ENCODE measurements at regions not wholly inside any gene's neighbourhood (a gene's known extent, or its start where the extent isn't known, plus 50 kb on each side); places are given as distances from the start of the nearest gene placed in this dataset.

DNA sequence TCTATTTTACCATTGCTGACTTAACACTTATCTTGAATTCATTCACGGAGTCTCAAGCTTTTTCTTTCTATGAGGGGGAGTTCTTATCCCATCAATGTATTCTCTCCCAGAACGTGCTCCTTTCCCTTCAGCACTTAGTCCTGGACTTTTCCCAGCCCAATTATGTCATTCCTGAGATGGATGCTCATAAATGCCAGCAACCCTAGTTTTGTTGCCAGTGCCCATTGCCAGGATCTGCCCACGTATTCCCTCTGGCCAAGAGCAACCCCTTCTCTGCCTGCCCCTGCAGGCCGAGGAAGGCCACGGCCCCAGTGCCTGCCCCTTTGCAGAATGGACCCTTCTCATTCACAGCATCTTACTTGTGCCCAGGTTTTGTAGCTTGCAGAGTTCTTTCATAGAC, 67.4 kb upstream of the PPP1R3C start (continued):
- TF ChIP-seq ETV6 (IDR thresholded peaks at IDR 0.05; ENCODE audit: borderline replicate concordance in 1 of 2, low read depth in 2 of 2, low read length in 1 of 2) (no peak), ETV6 (CRISPR knock-in tag; IDR thresholded peaks at IDR 0.05; ENCODE audit: borderline replicate concordance) (no peak), HMGN3 (IDR thresholded peaks at IDR 0.05; ENCODE audit: borderline replicate concordance, extremely low read depth, insufficient read length, low read depth, low read length) (no peak), SMAD4 (CRISPR knock-in tag; conservative IDR thresholded peaks at IDR 0.05) (no peak)
- TF ChIP-seq, protein P1, sequence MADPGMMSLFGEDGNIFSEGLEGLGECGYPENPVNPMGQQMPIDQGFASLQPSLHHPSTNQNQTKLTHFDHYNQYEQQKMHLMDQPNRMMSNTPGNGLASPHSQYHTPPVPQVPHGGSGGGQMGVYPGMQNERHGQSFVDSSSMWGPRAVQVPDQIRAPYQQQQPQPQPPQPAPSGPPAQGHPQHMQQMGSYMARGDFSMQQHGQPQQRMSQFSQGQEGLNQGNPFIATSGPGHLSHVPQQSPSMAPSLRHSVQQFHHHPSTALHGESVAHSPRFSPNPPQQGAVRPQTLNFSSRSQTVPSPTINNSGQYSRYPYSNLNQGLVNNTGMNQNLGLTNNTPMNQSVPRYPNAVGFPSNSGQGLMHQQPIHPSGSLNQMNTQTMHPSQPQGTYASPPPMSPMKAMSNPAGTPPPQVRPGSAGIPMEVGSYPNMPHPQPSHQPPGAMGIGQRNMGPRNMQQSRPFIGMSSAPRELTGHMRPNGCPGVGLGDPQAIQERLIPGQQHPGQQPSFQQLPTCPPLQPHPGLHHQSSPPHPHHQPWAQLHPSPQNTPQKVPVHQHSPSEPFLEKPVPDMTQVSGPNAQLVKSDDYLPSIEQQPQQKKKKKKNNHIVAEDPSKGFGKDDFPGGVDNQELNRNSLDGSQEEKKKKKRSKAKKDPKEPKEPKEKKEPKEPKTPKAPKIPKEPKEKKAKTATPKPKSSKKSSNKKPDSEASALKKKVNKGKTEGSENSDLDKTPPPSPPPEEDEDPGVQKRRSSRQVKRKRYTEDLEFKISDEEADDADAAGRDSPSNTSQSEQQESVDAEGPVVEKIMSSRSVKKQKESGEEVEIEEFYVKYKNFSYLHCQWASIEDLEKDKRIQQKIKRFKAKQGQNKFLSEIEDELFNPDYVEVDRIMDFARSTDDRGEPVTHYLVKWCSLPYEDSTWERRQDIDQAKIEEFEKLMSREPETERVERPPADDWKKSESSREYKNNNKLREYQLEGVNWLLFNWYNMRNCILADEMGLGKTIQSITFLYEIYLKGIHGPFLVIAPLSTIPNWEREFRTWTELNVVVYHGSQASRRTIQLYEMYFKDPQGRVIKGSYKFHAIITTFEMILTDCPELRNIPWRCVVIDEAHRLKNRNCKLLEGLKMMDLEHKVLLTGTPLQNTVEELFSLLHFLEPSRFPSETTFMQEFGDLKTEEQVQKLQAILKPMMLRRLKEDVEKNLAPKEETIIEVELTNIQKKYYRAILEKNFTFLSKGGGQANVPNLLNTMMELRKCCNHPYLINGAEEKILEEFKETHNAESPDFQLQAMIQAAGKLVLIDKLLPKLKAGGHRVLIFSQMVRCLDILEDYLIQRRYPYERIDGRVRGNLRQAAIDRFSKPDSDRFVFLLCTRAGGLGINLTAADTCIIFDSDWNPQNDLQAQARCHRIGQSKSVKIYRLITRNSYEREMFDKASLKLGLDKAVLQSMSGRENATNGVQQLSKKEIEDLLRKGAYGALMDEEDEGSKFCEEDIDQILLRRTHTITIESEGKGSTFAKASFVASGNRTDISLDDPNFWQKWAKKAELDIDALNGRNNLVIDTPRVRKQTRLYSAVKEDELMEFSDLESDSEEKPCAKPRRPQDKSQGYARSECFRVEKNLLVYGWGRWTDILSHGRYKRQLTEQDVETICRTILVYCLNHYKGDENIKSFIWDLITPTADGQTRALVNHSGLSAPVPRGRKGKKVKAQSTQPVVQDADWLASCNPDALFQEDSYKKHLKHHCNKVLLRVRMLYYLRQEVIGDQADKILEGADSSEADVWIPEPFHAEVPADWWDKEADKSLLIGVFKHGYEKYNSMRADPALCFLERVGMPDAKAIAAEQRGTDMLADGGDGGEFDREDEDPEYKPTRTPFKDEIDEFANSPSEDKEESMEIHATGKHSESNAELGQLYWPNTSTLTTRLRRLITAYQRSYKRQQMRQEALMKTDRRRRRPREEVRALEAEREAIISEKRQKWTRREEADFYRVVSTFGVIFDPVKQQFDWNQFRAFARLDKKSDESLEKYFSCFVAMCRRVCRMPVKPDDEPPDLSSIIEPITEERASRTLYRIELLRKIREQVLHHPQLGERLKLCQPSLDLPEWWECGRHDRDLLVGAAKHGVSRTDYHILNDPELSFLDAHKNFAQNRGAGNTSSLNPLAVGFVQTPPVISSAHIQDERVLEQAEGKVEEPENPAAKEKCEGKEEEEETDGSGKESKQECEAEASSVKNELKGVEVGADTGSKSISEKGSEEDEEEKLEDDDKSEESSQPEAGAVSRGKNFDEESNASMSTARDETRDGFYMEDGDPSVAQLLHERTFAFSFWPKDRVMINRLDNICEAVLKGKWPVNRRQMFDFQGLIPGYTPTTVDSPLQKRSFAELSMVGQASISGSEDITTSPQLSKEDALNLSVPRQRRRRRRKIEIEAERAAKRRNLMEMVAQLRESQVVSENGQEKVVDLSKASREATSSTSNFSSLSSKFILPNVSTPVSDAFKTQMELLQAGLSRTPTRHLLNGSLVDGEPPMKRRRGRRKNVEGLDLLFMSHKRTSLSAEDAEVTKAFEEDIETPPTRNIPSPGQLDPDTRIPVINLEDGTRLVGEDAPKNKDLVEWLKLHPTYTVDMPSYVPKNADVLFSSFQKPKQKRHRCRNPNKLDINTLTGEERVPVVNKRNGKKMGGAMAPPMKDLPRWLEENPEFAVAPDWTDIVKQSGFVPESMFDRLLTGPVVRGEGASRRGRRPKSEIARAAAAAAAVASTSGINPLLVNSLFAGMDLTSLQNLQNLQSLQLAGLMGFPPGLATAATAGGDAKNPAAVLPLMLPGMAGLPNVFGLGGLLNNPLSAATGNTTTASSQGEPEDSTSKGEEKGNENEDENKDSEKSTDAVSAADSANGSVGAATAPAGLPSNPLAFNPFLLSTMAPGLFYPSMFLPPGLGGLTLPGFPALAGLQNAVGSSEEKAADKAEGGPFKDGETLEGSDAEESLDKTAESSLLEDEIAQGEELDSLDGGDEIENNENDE (IDR thresholded peaks at IDR 0.05; ENCODE audit: low read depth, low read length): no peak
